ENCODE measurements at regions not wholly inside any gene's neighbourhood (a gene's known extent, or its start where the extent isn't known, plus 50 kb on each side); places are given as distances from the start of the nearest gene placed in this dataset.

DNA sequence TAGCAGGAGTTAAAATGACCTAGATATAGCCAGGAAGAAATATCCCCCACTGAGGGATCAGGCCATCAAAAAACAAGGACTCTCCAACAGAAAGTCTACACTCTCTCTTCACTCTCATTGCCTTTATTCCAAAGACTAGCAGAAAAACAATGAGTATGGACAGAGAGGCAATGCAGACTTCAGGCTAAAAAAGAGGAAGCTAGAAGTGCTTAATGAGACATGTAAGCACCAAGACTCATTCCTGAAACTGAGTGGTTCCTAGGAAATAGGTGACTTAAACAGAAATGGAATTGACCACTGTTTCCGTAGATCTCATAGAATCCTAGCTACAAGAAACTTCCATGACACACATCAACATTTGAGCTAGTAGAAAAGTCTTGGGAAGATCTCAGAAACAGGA lies 387.3 kb downstream of the KDM5D start:
- H3K9me3 Mint-ChIP-seq: no peaks in the 10 kb centered on the region
- H3K36me3 Mint-ChIP-seq (ENCODE audit: low read depth): no peaks in the 10 kb centered on the region
- H3K4me3 Mint-ChIP-seq: no peak overlapping the region
- peaks cover 2% of the 10 kb centered on the region for H3K4me1 Mint-ChIP-seq (ENCODE audit: low read depth)
- no peak overlapping the region for H3K27ac Mint-ChIP-seq
- DNase-seq (ENCODE audit: low spot score): no peak
- peaks cover 5% of the 10 kb centered on the region for H3K27me3 Mint-ChIP-seq (ENCODE audit: low read depth)

DNA sequence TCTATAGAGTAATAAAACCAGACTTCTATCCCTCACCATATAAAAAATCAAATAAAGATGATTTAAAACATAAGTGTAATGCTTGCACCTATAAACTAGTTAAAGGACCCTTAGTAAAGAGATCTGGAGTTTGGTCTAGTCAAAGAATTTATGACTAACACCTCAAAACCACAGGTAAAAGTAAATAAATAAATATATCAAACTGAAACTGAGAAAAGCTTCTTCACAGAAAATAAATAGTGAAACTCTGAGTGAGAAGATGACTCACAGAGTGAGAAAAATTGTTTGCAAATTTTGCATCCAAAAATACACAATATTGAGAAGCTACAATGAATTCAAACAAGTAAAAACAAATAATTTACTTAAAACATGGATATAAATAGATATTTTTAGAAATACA lies 387.8 kb downstream of the KDM5D start:
- Mint-ChIP-seq H3K9me3 (no peaks in the 10 kb centered on the region), H3K27ac (no peak overlapping the region), H3K4me1 (ENCODE audit: low read depth) (peaks cover 2% of the 10 kb centered on the region), H3K27me3 (ENCODE audit: low read depth) (peaks cover 1% of the 10 kb centered on the region), H3K4me3 (no peak overlapping the region), H3K36me3 (ENCODE audit: low read depth) (no peaks in the 10 kb centered on the region)
- DNase-seq (ENCODE audit: low spot score): no peak

DNA sequence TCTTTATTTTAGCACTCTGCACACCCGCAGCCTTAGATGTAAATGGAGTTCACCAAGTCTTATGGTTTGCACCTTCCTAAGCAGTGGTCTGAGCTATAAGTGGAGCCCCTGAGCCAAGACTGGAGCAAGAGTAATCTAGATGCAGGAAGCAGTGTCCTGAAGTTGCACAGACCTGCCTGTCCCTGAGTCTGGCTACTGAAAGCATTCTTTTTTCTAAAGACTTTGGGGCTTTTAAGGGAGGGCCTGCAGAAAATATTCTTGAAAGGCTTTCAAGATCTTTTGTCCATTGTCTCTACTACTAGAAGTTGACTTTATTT lies 389.7 kb downstream of the KDM5D start:
- no peak overlapping the region for H3K27ac Mint-ChIP-seq
- H3K36me3 Mint-ChIP-seq (ENCODE audit: low read depth): no peaks in the 10 kb centered on the region
- H3K9me3 Mint-ChIP-seq: no peaks in the 10 kb centered on the region
- no peak for DNase-seq (ENCODE audit: low spot score)
- H3K27me3 Mint-ChIP-seq (ENCODE audit: low read depth): no peaks in the 10 kb centered on the region
- peaks cover 2% of the 10 kb centered on the region for H3K4me1 Mint-ChIP-seq (ENCODE audit: low read depth)
- H3K4me3 Mint-ChIP-seq: no peak overlapping the region

DNA sequence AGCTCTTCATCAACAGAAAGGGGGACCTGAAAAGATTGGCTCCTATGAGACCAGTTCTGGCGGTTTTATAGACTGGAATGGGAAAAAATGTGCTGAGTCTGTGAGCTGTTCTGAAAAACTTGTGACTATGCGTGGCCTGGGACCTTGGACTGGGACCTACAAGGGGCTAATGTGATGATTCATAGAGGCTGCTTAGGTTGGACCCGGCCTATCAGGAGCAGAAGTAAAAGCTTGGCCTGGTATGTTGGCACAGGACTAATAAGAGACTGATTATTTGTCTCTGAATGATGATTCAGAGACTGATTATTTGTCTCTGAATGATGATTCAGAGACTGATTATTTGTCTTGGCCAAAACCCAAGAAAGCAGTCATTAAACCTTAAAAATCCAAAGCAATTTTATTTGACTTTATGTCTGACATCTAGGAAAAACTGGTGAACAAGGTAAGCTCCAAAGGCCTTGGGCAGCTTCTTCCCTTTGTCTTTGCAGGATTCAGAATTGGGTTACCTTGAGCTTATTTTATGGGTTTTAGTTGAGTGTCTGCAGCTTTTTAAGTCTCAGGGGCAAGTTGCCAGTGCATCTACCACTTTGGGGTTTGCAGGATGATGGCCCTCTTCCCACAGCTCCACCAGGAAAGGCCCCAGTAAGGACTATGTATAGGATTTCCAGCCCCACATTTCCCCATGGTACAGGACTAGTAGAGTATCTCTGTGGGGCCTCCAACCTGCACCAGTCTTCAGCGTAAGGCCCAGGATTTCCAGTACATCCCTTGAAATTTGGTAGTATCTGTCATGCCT lies 390.3 kb downstream of the KDM5D start:
- Mint-ChIP-seq H3K4me3 (no peak overlapping the region), H3K36me3 (ENCODE audit: low read depth) (no peaks in the 10 kb centered on the region), H3K27me3 (ENCODE audit: low read depth) (no peaks in the 10 kb centered on the region), H3K4me1 (ENCODE audit: low read depth) (peaks cover 2% of the 10 kb centered on the region), H3K27ac (no peak overlapping the region), H3K9me3 (no peaks in the 10 kb centered on the region)
- no peak for DNase-seq (ENCODE audit: low spot score)

DNA sequence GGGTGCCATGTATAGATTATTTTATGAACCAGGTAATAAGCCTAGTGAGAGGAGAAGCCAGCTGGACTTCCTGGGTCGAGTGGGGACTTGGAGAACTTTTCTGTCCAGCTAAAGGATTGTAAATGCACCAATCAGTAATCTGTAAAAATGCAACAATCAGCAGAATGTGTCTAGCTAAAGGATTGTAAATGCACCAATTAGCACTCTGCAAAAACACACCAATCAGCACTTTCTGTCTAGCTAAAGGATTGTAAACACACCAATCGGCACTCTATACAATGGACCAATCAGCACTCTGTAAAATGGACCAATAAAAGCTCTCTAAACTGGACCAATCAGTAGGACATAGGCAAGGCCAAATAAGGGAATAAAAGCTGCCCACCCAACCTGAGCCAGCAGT lies 392.9 kb downstream of the KDM5D start:
- no peaks in the 10 kb centered on the region for H3K4me1 Mint-ChIP-seq (ENCODE audit: low read depth)
- no peaks in the 10 kb centered on the region for H3K9me3 Mint-ChIP-seq
- H3K4me3 Mint-ChIP-seq: no peak overlapping the region
- no peaks in the 10 kb centered on the region for H3K36me3 Mint-ChIP-seq (ENCODE audit: low read depth)
- DNase-seq (ENCODE audit: low spot score): no peak
- no peak overlapping the region for H3K27ac Mint-ChIP-seq
- H3K27me3 Mint-ChIP-seq (ENCODE audit: low read depth): no peaks in the 10 kb centered on the region

DNA sequence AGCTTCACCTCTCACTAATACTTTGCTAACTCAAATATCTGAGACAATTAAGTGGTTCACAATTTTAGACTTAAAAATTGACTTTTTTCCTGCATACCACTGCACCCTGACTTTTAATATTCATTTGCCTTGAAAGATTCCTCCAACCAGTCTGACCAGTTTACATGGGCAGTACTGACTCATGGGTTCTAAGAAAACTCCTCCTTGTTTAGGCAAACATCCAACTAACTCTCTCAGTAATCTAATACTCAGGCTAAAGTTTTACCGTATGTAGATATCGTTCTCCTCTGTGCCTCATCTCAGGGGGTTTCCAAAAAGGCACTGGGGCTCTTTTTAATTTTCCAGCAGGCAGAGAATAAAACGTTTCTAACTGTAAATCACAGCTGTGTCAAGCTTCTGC lies 422.8 kb downstream of the KDM5D start:
- Mint-ChIP-seq H3K36me3 (ENCODE audit: low read depth) (no peaks in the 10 kb centered on the region), H3K4me3 (no peak overlapping the region), H3K9me3 (peaks cover 13% of the 10 kb centered on the region), H3K27ac (no peak overlapping the region), H3K4me1 (ENCODE audit: low read depth) (peaks cover 4% of the 10 kb centered on the region), H3K27me3 (ENCODE audit: low read depth) (no peaks in the 10 kb centered on the region)
- DNase-seq (ENCODE audit: low spot score): no peak

DNA sequence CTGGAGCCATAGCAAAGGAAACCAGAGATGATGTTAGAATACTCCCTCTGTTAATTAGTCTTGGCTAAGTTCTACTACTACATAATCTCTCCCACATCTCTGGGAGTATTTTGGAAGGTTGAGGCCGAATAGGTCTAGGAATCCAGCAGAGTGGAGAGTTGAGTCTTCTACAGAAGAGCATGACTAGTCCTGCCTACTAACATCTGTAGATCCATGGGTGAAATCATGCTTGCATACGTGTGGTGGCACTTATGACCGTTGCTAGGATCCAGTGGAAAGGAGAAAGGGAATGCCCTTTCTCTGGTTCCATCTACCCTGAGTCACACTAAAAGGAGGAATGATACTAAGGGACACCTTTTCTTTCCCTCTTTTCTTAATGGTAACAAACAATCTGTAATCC lies 425.4 kb downstream of the KDM5D start:
- Mint-ChIP-seq H3K36me3 (ENCODE audit: low read depth) (no peaks in the 10 kb centered on the region), H3K27ac (no peak overlapping the region), H3K27me3 (ENCODE audit: low read depth) (no peaks in the 10 kb centered on the region), H3K9me3 (peaks cover 13% of the 10 kb centered on the region), H3K4me1 (ENCODE audit: low read depth) (peaks cover 4% of the 10 kb centered on the region), H3K4me3 (no peak overlapping the region)
- no peak for DNase-seq (ENCODE audit: low spot score)

DNA sequence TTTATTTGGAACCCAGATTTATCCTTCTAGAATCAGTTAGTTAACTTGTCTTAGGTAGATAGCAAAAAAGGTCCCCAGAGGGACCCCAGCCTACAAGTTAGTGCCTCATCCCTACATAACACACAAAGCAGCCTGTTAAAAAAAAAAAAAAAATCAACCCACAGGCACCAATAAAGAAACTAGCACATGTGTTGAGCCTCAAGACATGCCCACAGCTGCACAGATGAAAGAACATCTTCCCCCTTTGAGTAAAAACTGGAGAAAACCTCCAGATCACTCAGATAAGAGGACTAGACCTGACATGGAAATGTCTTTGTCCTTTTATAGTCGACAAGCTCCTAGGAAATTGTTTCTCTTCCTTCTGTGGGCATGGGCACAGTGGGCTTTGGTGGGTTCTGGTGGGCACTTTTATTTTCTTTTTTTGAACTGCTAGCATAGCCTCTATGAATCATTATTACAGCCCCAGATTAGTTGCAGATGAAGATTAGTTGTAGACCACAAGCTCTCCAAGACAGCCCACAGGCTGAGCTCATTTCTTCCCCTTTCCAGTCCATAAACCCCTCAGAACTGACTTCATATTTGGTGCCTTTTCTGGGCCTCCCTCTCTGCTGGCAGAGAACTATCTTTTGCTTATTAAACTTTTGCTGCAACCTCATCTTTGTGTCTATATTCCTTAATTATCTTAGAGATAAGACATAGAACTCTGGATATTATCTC lies 427.1 kb downstream of the KDM5D start:
- H3K4me1 Mint-ChIP-seq (ENCODE audit: low read depth): peaks cover 4% of the 10 kb centered on the region
- peaks cover 13% of the 10 kb centered on the region for H3K9me3 Mint-ChIP-seq
- H3K36me3 Mint-ChIP-seq (ENCODE audit: low read depth): no peaks in the 10 kb centered on the region
- H3K27ac Mint-ChIP-seq: no peak overlapping the region
- no peak for DNase-seq (ENCODE audit: low spot score)
- no peaks in the 10 kb centered on the region for H3K27me3 Mint-ChIP-seq (ENCODE audit: low read depth)
- no peak overlapping the region for H3K4me3 Mint-ChIP-seq

DNA sequence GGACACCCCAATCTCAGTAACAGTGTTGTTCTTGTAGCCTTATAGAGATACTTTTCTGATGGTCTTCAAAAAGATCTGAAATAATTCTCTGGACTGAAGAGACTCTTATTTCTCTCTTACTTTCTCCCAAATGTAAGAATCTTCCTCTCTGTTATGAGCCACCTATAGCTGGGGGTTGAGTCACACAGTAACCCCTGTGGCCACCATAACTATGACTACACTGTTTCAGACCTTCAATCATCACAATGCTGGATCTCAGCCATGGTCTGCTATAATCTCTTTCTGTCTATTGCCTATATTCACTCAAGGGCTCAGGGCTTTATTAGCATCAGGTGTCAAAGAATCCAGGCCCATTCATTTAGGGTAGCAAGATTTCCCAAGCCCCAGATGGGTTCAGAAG lies 436.9 kb downstream of the KDM5D start:
- Mint-ChIP-seq H3K9me3 (no peaks in the 10 kb centered on the region), H3K4me3 (no peak overlapping the region), H3K4me1 (ENCODE audit: low read depth) (no peaks in the 10 kb centered on the region), H3K27me3 (ENCODE audit: low read depth) (no peaks in the 10 kb centered on the region), H3K27ac (no peak overlapping the region), H3K36me3 (ENCODE audit: low read depth) (no peaks in the 10 kb centered on the region)
- DNase-seq (ENCODE audit: low spot score): no peak

DNA sequence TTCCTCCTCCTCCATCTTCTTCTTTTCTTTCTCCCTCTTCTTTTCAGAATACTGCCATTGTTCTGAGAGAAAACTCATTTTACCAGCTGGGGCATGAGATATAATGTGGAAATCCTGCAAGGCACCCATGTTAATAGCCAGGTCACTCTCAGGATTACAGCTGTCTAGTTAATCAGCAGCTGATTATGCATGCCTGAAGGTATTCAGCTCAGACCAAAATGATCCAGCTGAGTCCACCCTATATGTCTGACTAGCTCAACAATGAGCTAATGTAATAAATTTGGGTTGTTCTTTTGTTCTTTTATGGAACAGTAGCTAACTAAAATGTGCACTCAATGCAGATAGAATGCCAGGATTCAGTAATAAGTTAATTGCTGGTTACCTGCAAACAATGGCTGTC lies 441.4 kb downstream of the KDM5D start:
- Mint-ChIP-seq H3K4me3 (no peak overlapping the region), H3K27ac (no peak overlapping the region), H3K27me3 (ENCODE audit: low read depth) (no peaks in the 10 kb centered on the region), H3K9me3 (no peaks in the 10 kb centered on the region), H3K4me1 (ENCODE audit: low read depth) (no peaks in the 10 kb centered on the region), H3K36me3 (ENCODE audit: low read depth) (no peaks in the 10 kb centered on the region)
- DNase-seq (ENCODE audit: low spot score): no peak

DNA sequence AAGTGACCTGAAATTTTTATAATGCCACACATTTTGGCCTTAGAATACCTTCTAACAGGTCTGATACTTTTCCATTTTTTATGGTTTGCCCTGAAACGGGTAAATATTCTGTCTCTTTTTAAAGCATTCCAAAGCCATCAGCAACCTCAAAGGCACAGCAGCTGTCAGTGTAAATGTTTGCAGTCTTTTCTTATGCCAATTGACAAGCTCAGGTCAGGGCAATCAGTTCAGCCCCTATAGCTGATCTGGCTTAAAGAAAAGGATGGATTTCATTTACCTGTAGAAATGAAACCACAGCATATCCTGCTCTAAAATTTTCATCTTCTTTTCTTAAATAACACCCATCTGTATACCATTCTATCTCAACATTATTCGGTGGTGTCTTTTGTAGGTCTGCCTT lies 453.6 kb downstream of the KDM5D start:
- Mint-ChIP-seq H3K36me3 (ENCODE audit: low read depth) (no peaks in the 10 kb centered on the region), H3K4me1 (ENCODE audit: low read depth) (no peaks in the 10 kb centered on the region), H3K4me3 (no peak overlapping the region), H3K27ac (no peak overlapping the region), H3K9me3 (no peaks in the 10 kb centered on the region), H3K27me3 (ENCODE audit: low read depth) (no peaks in the 10 kb centered on the region)
- DNase-seq (ENCODE audit: low spot score): no peak

DNA sequence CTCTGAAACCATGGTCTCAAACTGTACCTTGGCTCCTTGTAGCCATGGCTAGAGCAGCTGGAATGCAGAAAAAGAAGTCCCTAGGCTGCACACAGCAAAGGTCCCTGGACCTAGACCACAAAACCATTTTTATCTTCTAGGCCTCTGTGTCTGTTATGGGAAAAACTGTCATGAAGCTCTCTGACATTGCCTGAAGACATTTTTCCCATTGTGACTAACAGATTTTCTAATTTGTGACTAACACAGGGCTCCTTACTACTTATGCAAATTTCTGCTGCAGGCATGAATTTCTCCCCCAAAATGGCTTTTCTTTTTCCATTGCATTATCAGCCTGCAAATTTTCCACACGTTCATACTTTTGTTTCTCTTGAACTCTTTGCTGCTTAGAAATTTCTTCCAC lies 470.4 kb downstream of the KDM5D start:
- Mint-ChIP-seq H3K4me1 (ENCODE audit: low read depth) (no peaks in the 10 kb centered on the region), H3K9me3 (no peaks in the 10 kb centered on the region), H3K36me3 (ENCODE audit: low read depth) (no peaks in the 10 kb centered on the region), H3K27ac (no peak overlapping the region), H3K4me3 (no peak overlapping the region), H3K27me3 (ENCODE audit: low read depth) (no peaks in the 10 kb centered on the region)
- no peak for DNase-seq (ENCODE audit: low spot score)

DNA sequence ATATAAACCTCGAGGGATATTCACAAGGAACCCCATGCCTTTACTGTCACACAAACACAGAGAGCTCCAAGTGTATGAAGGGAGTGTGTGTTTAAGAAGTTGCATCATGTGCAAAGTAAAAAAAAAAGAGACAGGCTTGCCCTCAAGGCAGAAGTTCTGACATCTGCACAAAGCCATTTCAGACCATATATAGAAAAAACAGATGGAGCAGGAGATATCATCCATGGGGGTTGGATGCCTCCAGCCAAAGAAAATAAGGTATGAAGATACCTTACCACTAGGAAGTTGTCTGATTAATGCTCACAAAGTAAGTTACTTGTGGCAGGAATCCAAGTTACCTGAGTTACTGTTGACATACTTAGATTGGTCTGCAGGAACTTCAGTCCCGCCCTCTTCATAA lies 476.2 kb downstream of the KDM5D start:
- H3K4me3 Mint-ChIP-seq: no peak overlapping the region
- no peak overlapping the region for H3K27ac Mint-ChIP-seq
- no peaks in the 10 kb centered on the region for H3K4me1 Mint-ChIP-seq (ENCODE audit: low read depth)
- H3K36me3 Mint-ChIP-seq (ENCODE audit: low read depth): no peaks in the 10 kb centered on the region
- DNase-seq (ENCODE audit: low spot score): no peak
- no peaks in the 10 kb centered on the region for H3K27me3 Mint-ChIP-seq (ENCODE audit: low read depth)
- H3K9me3 Mint-ChIP-seq: no peaks in the 10 kb centered on the region

DNA sequence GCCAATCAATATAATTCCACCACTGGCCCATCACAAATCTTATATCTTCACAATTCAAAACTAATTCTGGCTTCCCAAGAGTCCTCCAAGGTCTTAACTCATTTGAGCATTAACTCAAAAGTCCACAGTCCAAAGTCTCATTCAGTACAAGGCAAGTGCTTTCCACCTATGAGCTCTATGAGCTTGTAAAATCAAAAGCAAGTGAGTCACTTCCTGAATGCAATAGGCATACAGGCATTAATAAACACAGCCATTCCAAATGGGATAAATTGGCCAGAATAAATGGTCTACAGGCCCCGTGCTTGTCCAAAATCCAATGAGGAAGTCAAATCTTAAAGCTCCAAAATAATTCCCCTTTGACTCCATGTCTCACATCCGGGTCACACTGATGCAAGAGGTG lies 479.1 kb downstream of the KDM5D start:
- no peaks in the 10 kb centered on the region for H3K9me3 Mint-ChIP-seq
- no peak overlapping the region for H3K4me3 Mint-ChIP-seq

DNA sequence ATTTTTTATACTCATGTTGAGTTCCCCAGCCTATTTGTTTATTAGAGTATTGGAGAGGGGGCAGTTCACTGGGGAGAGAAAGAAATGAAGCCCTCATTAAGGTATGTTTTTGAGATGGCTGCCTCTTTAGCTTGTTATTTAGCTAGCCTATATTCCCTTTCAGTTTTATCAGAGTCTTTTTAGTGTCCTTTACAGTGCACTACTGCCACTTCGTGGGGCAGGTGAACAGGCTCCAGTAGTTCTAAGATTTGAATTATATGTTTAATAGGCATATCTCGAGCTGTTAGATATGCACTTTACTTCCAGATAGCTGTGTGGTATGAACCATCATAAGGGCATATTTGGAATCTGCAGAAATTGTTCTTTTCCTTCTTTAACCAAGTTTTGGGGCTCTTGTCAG lies 482.2 kb downstream of the KDM5D start:
- no peaks in the 10 kb centered on the region for H3K27me3 Mint-ChIP-seq (ENCODE audit: low read depth)
- H3K36me3 Mint-ChIP-seq (ENCODE audit: low read depth): no peaks in the 10 kb centered on the region
- H3K4me3 Mint-ChIP-seq: no peak overlapping the region
- no peaks in the 10 kb centered on the region for H3K4me1 Mint-ChIP-seq (ENCODE audit: low read depth)
- H3K9me3 Mint-ChIP-seq: no peaks in the 10 kb centered on the region
- DNase-seq (ENCODE audit: low spot score): no peak
- no peak overlapping the region for H3K27ac Mint-ChIP-seq

More for the DNA sequence above, 479.1 kb downstream of the KDM5D start:
- no peak for DNase-seq (ENCODE audit: low spot score)
- Mint-ChIP-seq H3K36me3 (ENCODE audit: low read depth) (no peaks in the 10 kb centered on the region), H3K27me3 (ENCODE audit: low read depth) (no peaks in the 10 kb centered on the region), H3K27ac (no peak overlapping the region), H3K4me1 (ENCODE audit: low read depth) (no peaks in the 10 kb centered on the region)
